HEK293 (cell line): ENCODE measurements at regions not wholly inside any gene's neighbourhood (a gene's known extent, or its start where the extent isn't known, plus 50 kb on each side); places are given as distances from the start of the nearest gene placed in this dataset.

Experiments
- CTCF ChIA-PET: fragments of 350-600 bp; formaldehyde crosslinking; extraction: SDS; loops from one replicate; lab custom pipeline; 2021; ENCODE audit warnings: antibody characterized with exemption; lab: Yijun Ruan, JAX
- POLR2A ChIA-PET: fragments of 300-600 bp; formaldehyde crosslinking; extraction: SDS; loops from one replicate; lab custom pipeline; 2020; ENCODE audit warnings: antibody characterized with exemption, inconsistent platforms; lab: Yijun Ruan, JAX
- H3K27ac ChIP-seq: fragments of 200-500 bp; sonication (Bioruptor generic); 2 replicates; pipeline ENCODE4 v1.5.1; 2014; ENCODE audit warnings: low read depth, low read length, control low read depth, inconsistent platforms; ENCODE audit errors: extremely low read depth
- H3K36me3 ChIP-seq, 2 experiments: fragments of 200-500 bp in 1 of 2; sonication (Bioruptor generic) in 1 of 2; 1 replicate in 1 of 2; 2 replicates in 1 of 2; pipeline ENCODE4 v1.5.1; 2014 to 2017; ENCODE audit warnings: inconsistent platforms in 2 of 2, low read length in 2 of 2; ENCODE audit not compliant: control insufficient read depth in 2 of 2, insufficient read depth in 1 of 2
- H3K4me1 ChIP-seq: fragments of 200-500 bp; sonication (Bioruptor generic); 2 replicates; pipeline ENCODE4 v1.5.1; 2014; ENCODE audit warnings: mild to moderate bottlenecking, low read length, inconsistent platforms; ENCODE audit not compliant: control insufficient read depth, insufficient read depth
- H3K4me3 ChIP-seq: 2 replicates; pipeline ENCODE4 v1.5.1; 2011; ENCODE audit warnings: low read depth, mild to moderate bottlenecking, control low read depth, low read length, moderate library complexity
- H3K9me3 ChIP-seq: fragments of 200-500 bp; sonication (Bioruptor generic); 2 replicates; pipeline ENCODE4 v1.5.1; 2014; ENCODE audit warnings: low read depth, low read length, inconsistent platforms; ENCODE audit not compliant: control insufficient read depth, insufficient read depth
- ATF2 ChIP-seq: fragments of 450-650 bp; formaldehyde crosslinking; IDR thresholded peaks from 2 replicates; pipeline ENCODE4 v1.5.1; 2016; ENCODE audit warnings: missing biosample characterization, missing genetic modification characterization, low read depth
- REST ChIP-seq: fragments of 450-650 bp; formaldehyde crosslinking; IDR thresholded peaks from 2 replicates; pipeline ENCODE4 v1.5.1; 2016; ENCODE audit warnings: missing biosample characterization, missing genetic modification characterization
- ZNF10 ChIP-seq: fragments of 450-650 bp; formaldehyde crosslinking; IDR thresholded peaks from 2 replicates; pipeline ENCODE4 v1.5.1; 2017; ENCODE audit warnings: missing biosample characterization, missing genetic modification characterization
- ZNF112 ChIP-seq: fragments of 450-650 bp; formaldehyde crosslinking; IDR thresholded peaks from 2 replicates; pipeline ENCODE4 v1.5.0; 2017; ENCODE audit warnings: missing biosample characterization, missing genetic modification characterization
- ZNF132 ChIP-seq: fragments of 450-650 bp; formaldehyde crosslinking; IDR thresholded peaks from 2 replicates; pipeline ENCODE4 v1.5.1; 2017; ENCODE audit warnings: missing biosample characterization, missing genetic modification characterization, borderline replicate concordance
- ZNF184 ChIP-seq: fragments of 450-650 bp; IDR thresholded peaks from 2 replicates; pipeline ENCODE4 v1.5.1; 2018; ENCODE audit warnings: missing biosample characterization, mild to moderate bottlenecking, missing genetic modification characterization
- ZNF416 ChIP-seq: fragments of 450-650 bp; formaldehyde crosslinking; IDR thresholded peaks from 2 replicates; pipeline ENCODE4 v1.5.1; 2016; ENCODE audit warnings: missing biosample characterization, missing genetic modification characterization
- ZNF423 ChIP-seq: fragments of 450-650 bp; formaldehyde crosslinking; IDR thresholded peaks from 2 replicates; pipeline ENCODE4 v1.5.1; 2016; ENCODE audit warnings: missing biosample characterization, missing genetic modification characterization
- ZNF449 ChIP-seq: fragments of 450-650 bp; formaldehyde crosslinking; IDR thresholded peaks from 2 replicates; pipeline ENCODE4 v1.5.1; 2017; ENCODE audit warnings: missing biosample characterization, mild to moderate bottlenecking, missing genetic modification characterization, moderate library complexity
- ZNF510 ChIP-seq: fragments of 450-650 bp; formaldehyde crosslinking; IDR thresholded peaks from 2 replicates; pipeline ENCODE4 v1.5.1; 2018; ENCODE audit warnings: mild to moderate bottlenecking, missing genetic modification characterization, missing biosample characterization; ENCODE audit not compliant: insufficient replicate concordance
- ZNF621 ChIP-seq: fragments of 450-650 bp; formaldehyde crosslinking; IDR thresholded peaks from 2 replicates; pipeline ENCODE4 v1.5.1; 2017; ENCODE audit warnings: missing biosample characterization, missing genetic modification characterization
- ZNF692 ChIP-seq: fragments of 450-650 bp; formaldehyde crosslinking; IDR thresholded peaks from 2 replicates; pipeline ENCODE4 v1.5.1; 2016; ENCODE audit warnings: missing biosample characterization, missing genetic modification characterization
- ZNF76 ChIP-seq: fragments of 450-650 bp; formaldehyde crosslinking; IDR thresholded peaks from 2 replicates; pipeline ENCODE4; 2016; ENCODE audit warnings: low read depth, missing biosample characterization, missing genetic modification characterization, borderline replicate concordance
- ZNF837 ChIP-seq: fragments of 450-650 bp; formaldehyde crosslinking; IDR thresholded peaks from 2 replicates; pipeline ENCODE4 v1.5.1; 2016; ENCODE audit warnings: missing biosample characterization, missing genetic modification characterization
- ZNF843 ChIP-seq: fragments of 450-650 bp; formaldehyde crosslinking; IDR thresholded peaks from 2 replicates; pipeline ENCODE4 v1.5.1; 2016; ENCODE audit warnings: missing biosample characterization, missing genetic modification characterization
- ZSCAN23 ChIP-seq: fragments of 450-650 bp; formaldehyde crosslinking; IDR thresholded peaks from 2 replicates; pipeline ENCODE4 v1.5.1; 2016; ENCODE audit warnings: missing biosample characterization, missing genetic modification characterization
- TF ChIP-seq, protein P1 (sequence below): fragments of 450-650 bp; formaldehyde crosslinking; IDR thresholded peaks from 2 replicates; pipeline ENCODE4 v1.5.1; 2016; ENCODE audit warnings: missing biosample characterization, missing genetic modification characterization
- TF ChIP-seq, protein P2 (sequence below): fragments of 450-650 bp; formaldehyde crosslinking; IDR thresholded peaks from 2 replicates; pipeline ENCODE4 v1.5.1; 2016; ENCODE audit warnings: missing biosample characterization, missing genetic modification characterization

DNA sequence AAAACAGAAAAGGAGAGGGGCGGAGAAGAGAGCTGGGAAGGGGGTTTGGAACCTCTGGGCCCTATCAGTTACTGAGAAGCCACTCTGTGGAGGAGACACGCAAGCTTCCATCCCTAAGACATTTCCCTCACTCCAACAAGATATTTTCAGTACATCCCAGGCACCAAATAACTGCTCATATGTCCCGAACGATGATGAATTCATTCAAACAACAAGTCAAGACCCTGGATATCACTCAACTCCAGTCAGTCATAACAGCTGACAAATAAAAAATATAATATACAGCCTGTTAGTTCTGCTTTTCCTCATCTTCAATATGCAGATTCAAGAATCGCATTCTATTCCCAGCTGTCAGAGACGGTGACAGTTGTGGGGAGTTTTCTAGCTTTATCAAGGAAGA is 104.0 kb upstream of the ZFHX3 start:
- TF ChIP-seq REST (tag by site-specific recombination), result no peak
- TF ChIP-seq ZNF510 (tag by site-specific recombination), result no peak
- no peak for TF ChIP-seq ZSCAN23 (tag by site-specific recombination)
- no peak for TF ChIP-seq ZNF132 (tag by site-specific recombination)
- no peak for TF ChIP-seq ZNF837
- no peak for TF ChIP-seq ZNF621
- TF ChIP-seq ZNF76 (tag by site-specific recombination), result no peak
- no peak for TF ChIP-seq ATF2
- TF ChIP-seq, protein P1, sequence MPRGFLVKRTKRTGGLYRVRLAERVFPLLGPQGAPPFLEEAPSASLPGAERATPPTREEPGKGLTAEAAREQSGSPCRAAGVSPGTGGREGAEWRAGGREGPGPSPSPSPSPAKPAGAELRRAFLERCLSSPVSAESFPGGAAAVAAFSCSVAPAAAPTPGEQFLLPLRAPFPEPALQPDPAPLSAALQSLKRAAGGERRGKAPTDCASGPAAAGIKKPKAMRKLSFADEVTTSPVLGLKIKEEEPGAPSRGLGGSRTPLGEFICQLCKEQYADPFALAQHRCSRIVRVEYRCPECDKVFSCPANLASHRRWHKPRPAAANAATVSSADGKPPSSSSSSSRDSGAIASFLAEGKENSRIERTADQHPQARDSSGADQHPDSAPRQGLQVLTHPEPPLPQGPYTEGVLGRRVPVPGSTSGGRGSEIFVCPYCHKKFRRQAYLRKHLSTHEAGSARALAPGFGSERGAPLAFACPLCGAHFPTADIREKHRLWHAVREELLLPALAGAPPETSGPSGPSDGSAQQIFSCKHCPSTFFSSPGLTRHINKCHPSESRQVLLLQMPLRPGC (tag by site-specific recombination), result no peak
- TF ChIP-seq, protein P2, sequence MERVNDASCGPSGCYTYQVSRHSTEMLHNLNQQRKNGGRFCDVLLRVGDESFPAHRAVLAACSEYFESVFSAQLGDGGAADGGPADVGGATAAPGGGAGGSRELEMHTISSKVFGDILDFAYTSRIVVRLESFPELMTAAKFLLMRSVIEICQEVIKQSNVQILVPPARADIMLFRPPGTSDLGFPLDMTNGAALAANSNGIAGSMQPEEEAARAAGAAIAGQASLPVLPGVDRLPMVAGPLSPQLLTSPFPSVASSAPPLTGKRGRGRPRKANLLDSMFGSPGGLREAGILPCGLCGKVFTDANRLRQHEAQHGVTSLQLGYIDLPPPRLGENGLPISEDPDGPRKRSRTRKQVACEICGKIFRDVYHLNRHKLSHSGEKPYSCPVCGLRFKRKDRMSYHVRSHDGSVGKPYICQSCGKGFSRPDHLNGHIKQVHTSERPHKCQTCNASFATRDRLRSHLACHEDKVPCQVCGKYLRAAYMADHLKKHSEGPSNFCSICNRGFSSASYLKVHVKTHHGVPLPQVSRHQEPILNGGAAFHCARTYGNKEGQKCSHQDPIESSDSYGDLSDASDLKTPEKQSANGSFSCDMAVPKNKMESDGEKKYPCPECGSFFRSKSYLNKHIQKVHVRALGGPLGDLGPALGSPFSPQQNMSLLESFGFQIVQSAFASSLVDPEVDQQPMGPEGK (tag by site-specific recombination), result no peak
- TF ChIP-seq ZNF423 (tag by site-specific recombination), result no peak
- TF ChIP-seq ZNF10 (tag by site-specific recombination), result no peak
- no peak for TF ChIP-seq ZNF843 (tag by site-specific recombination)
- no peak for TF ChIP-seq ZNF184 (tag by site-specific recombination)
- no peak for TF ChIP-seq ZNF692 (tag by site-specific recombination)
- no peak for TF ChIP-seq ZNF449 (tag by site-specific recombination)
- no peak for TF ChIP-seq ZNF112
- no peak for TF ChIP-seq ZNF416 (tag by site-specific recombination)
- Histone ChIP-seq H3K4me1 (peaks cover 9% of the 10 kb centered on the region), H3K36me3 (no peaks in the 10 kb centered on the region), H3K4me3 (no peak overlapping the region), H3K27ac (no peak overlapping the region), H3K9me3 (no peaks in the 10 kb centered on the region)
- CTCF ChIA-PET, result interaction anchor here (0.6 kb wide), 1 partner anchor 90 kb away, joined by 3 read pairs; no protein-coding TSS in a partner anchor
- POLR2A ChIA-PET, result no interaction called here
